Dendritic cell treated with granulocyte-macrophage colony-stimulating factor and Interleukin-4, amounts not matched to agents 40 ng/mL and 50 ng/mL, for 4 days (primary cell): ENCODE measurements at regions not wholly inside any gene's neighbourhood (a gene's known extent, or its start where the extent isn't known, plus 50 kb on each side); places are given as distances from the start of the nearest gene placed in this dataset.

Experiments
- H3K27ac Mint-ChIP-seq: one replicate; pipeline ENCODE4 v1.8.0; 2022; ENCODE audit warnings: mild to moderate bottlenecking, mixed read lengths
- H3K27me3 Mint-ChIP-seq: one replicate; pipeline ENCODE4 v1.8.0; 2022; ENCODE audit warnings: mild to moderate bottlenecking, mixed read lengths
- H3K36me3 Mint-ChIP-seq: one replicate; pipeline ENCODE4 v1.8.0; 2022; ENCODE audit warnings: low read depth, mixed read lengths
- H3K4me1 Mint-ChIP-seq: one replicate; pipeline ENCODE4 v1.8.0; 2022; ENCODE audit warnings: low read depth, mixed read lengths
- H3K4me3 Mint-ChIP-seq: one replicate; pipeline ENCODE4 v1.8.0; 2022; ENCODE audit warnings: mild to moderate bottlenecking, moderate library complexity, mixed read lengths
- H3K9me3 Mint-ChIP-seq: one replicate; pipeline ENCODE4 v1.8.0; 2022; ENCODE audit warnings: mixed read lengths
- intact Hi-C: fragments of 100-400 bp; cut with micrococcal nuclease; formaldehyde crosslinking; loops from one replicate; pipeline ENCODE4 v1.15.0; 2022

DNA sequence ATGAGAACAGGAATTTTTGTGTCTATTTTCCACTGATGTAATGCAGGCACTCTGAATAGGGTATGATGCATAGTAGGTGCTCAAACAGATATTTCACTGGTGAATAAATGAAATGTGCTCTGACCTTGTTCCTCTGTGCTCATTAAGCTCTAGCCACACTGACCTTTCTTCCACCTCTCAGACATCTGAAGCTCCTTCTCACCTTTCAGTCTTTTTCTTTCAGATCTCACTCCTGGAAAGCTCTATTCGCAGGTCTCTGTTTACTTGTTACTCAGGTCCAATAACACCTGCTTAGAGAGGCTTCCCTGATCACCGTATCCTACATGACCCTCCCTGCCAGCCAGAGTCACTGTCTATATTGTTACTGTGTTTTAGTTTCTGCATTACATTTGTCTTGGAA lies 59.2 kb upstream of the IVNS1ABP start:
- H3K27me3 Mint-ChIP-seq = no peaks in the 10 kb centered on the region
- H3K9me3 Mint-ChIP-seq = no peaks in the 10 kb centered on the region
- no peaks in the 10 kb centered on the region for H3K36me3 Mint-ChIP-seq
- intact Hi-C loops = loop anchor here (5.0 kb wide), 1 partner anchor 39 kb away; no protein-coding TSS in a partner anchor
- H3K27ac Mint-ChIP-seq = no peak overlapping the region
- peaks cover 19% of the 10 kb centered on the region for H3K4me1 Mint-ChIP-seq
- no peak overlapping the region for H3K4me3 Mint-ChIP-seq

GRCh38 chr1:185375583-185375982 lies 58.5 kb upstream of the IVNS1ABP start:
- Mint-ChIP-seq H3K27ac (no peak overlapping the region), H3K9me3 (no peaks in the 10 kb centered on the region), H3K36me3 (no peaks in the 10 kb centered on the region), H3K4me3 (no peak overlapping the region), H3K4me1 (peaks cover 19% of the 10 kb centered on the region), H3K27me3 (no peaks in the 10 kb centered on the region)
- intact Hi-C loops = loop anchor here (5.0 kb wide), 1 partner anchor 38 kb away; no protein-coding TSS in a partner anchor

DNA sequence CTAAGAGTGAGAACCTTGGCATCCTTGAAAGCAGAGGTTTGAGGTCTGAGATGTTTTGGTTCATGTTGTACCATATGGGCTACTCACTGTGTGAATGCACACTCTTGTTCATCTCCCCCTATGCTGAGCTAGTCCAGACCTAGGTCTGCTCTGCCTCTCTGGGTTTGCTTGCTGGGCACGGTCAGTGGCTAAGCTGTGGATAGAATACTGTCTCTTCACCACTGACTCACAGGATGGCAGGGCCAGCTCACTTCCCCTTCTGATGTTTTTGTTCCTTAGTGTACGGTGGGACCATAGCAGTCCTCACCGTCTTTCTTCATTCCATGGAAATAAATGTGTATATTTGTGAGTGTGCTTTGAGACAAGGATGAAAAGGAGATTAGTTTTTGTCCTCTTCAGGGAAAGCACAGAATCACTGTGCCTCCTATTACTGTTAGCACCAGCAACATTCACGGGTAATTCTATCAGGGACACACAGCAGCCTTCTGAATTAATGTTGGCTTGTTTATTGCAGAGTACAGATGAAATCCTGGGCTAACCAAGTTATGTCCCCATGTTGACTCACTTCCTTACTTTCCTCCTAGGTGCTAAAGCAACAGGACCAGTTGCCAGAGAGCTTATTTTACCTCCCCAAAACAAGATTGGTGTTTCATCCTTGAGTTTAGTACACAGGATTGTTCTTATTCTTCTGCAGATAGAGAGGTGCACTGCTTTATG lies 56.9 kb upstream of the IVNS1ABP start:
- intact Hi-C loops = loop anchor here (5.0 kb wide), 1 partner anchor 57 kb away; the partner anchor contains the start of gene IVNS1ABP
- Mint-ChIP-seq H3K4me1 (peaks cover 25% of the 10 kb centered on the region), H3K9me3 (no peaks in the 10 kb centered on the region), H3K27ac (peak overlapping the region; percentile 86), H3K4me3 (no peak overlapping the region), H3K36me3 (no peaks in the 10 kb centered on the region), H3K27me3 (no peaks in the 10 kb centered on the region)

DNA sequence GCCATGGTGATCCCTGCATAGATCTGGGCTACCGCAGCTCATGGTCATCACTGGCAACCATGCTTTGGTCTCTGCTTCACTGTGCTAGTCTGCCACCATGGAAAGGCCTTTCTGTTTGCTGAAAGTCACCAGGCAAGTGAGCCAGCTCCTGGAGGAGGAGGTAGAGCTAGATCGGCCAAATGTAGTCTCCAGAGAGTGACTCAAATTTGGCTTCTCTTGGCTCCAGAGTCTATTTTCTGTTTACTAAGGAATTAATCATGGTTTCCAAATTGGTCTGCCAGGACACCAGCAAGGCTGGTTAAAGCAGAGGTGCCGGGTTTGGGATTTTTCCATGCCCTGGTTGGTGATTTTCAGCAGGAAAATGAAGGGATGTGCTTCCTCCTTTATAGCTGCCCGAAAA lies 52.7 kb upstream of the IVNS1ABP start:
- intact Hi-C loops = loop anchor here (5.0 kb wide), 1 partner anchor 52 kb away; the partner anchor contains the start of gene IVNS1ABP
- H3K4me3 Mint-ChIP-seq = no peak overlapping the region
- no peaks in the 10 kb centered on the region for H3K27me3 Mint-ChIP-seq
- no peaks in the 10 kb centered on the region for H3K9me3 Mint-ChIP-seq
- H3K36me3 Mint-ChIP-seq = no peaks in the 10 kb centered on the region
- peaks cover 40% of the 10 kb centered on the region for H3K4me1 Mint-ChIP-seq
- peak overlapping the region; percentile 5 for H3K27ac Mint-ChIP-seq

DNA sequence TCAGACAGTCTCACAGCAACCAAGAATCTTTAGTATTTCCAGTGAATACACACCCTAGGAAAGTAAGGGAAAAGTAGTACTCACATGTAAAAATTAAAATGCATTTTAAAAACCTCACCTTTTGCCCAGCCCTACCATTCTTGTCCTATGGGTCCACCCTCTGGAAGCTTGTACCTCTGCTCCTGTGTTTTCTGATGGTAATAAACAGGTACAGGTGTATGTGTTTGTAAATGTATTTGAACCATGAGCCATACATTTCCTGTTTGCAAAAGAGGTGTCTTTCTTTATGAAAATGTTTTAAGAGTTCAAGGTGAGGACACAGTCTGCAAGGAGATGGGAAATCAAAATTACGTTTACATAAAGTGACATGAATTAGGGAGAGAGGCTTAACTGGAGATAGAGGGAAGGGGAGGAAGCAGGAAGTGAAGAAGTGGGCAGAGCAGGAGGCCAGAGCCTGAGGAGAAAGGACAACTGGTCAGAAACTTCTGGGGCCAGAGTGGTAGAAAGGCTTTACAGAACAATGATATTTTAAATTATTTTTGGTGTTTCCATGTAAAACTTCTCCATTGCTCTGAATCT lies 52.0 kb upstream of the IVNS1ABP start:
- H3K4me1 Mint-ChIP-seq = peaks cover 34% of the 10 kb centered on the region
- peak overlapping the region; percentile 5 for H3K27ac Mint-ChIP-seq
- H3K27me3 Mint-ChIP-seq = no peaks in the 10 kb centered on the region
- intact Hi-C loops = no loop called here
- no peak overlapping the region for H3K4me3 Mint-ChIP-seq
- H3K9me3 Mint-ChIP-seq = peaks cover 2% of the 10 kb centered on the region
- H3K36me3 Mint-ChIP-seq = no peaks in the 10 kb centered on the region

GRCh38 chr1:185368313-185368855 lies 51.3 kb upstream of the IVNS1ABP start:
- peaks cover 6% of the 10 kb centered on the region for H3K36me3 Mint-ChIP-seq
- peaks cover 8% of the 10 kb centered on the region for H3K9me3 Mint-ChIP-seq
- H3K4me3 Mint-ChIP-seq = no peak overlapping the region
- H3K4me1 Mint-ChIP-seq = peaks cover 27% of the 10 kb centered on the region
- H3K27me3 Mint-ChIP-seq = no peaks in the 10 kb centered on the region
- intact Hi-C loops = no loop called here
- no peak overlapping the region for H3K27ac Mint-ChIP-seq

GRCh38 chr1:185367218-185367617 lies 50.2 kb upstream of the IVNS1ABP start:
- Mint-ChIP-seq H3K9me3 (peaks cover 18% of the 10 kb centered on the region), H3K4me1 (peaks cover 21% of the 10 kb centered on the region), H3K36me3 (peaks cover 13% of the 10 kb centered on the region), H3K4me3 (no peak overlapping the region), H3K27me3 (no peaks in the 10 kb centered on the region), H3K27ac (no peak overlapping the region)
- intact Hi-C loops = no loop called here
